ENCODE measurements at regions not wholly inside any gene's neighbourhood (a gene's known extent, or its start where the extent isn't known, plus 50 kb on each side); places are given as distances from the start of the nearest gene placed in this dataset.

DNA sequence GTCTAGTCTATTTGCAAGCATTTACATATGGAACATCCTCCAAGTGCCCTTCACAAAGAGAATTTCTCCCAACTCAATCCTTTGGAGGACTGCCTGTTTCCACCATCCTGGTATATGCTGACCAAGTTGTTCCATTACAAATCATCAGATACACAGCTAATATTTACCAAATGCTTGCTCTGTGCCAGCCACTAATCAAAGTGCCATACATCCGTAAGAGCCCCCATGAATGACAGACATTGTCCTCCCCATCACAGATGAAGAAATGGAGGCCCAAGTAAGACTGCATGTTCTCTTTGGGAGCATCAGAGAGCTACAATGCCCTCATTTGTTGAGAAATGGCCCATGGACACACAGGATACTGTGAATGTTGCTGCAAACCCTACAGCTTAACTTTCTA lies 130.0 kb upstream of the BACE2 start:
- Histone ChIP-seq H3K27ac (ENCODE audit: low read depth, low read length) (no peak overlapping the region), H3K36me3 (ENCODE audit: insufficient read depth, low read length) (no peaks in the 10 kb centered on the region), H3K4me3 (ENCODE audit: insufficient read depth, low read depth, low read length) (no peak overlapping the region), H3K9me3 (ENCODE audit: insufficient read depth, low read depth, low read length) (no peaks in the 10 kb centered on the region), H3K27me3 (ENCODE audit: insufficient read depth, low read length) (no peaks in the 10 kb centered on the region), H3K79me2 (ENCODE audit: insufficient read depth, low read length) (no peaks in the 10 kb centered on the region), H3K9ac (ENCODE audit: low read length) (no peak overlapping the region), H4K20me1 (ENCODE audit: insufficient read depth, low read length) (no peaks in the 10 kb centered on the region), H2AFZ (ENCODE audit: low read depth, low read length) (no peak overlapping the region), H3K4me2 (ENCODE audit: low read length) (no peak overlapping the region), H3K4me1 (ENCODE audit: insufficient read depth, low read length) (no peaks in the 10 kb centered on the region)
- H3K27me3 Mint-ChIP-seq (ENCODE audit: low read depth, unreplicated experiment): no peaks in the 10 kb centered on the region
- TF ChIP-seq, protein P1, sequence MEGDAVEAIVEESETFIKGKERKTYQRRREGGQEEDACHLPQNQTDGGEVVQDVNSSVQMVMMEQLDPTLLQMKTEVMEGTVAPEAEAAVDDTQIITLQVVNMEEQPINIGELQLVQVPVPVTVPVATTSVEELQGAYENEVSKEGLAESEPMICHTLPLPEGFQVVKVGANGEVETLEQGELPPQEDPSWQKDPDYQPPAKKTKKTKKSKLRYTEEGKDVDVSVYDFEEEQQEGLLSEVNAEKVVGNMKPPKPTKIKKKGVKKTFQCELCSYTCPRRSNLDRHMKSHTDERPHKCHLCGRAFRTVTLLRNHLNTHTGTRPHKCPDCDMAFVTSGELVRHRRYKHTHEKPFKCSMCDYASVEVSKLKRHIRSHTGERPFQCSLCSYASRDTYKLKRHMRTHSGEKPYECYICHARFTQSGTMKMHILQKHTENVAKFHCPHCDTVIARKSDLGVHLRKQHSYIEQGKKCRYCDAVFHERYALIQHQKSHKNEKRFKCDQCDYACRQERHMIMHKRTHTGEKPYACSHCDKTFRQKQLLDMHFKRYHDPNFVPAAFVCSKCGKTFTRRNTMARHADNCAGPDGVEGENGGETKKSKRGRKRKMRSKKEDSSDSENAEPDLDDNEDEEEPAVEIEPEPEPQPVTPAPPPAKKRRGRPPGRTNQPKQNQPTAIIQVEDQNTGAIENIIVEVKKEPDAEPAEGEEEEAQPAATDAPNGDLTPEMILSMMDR (IDR thresholded peaks at IDR 0.05; ENCODE audit: insufficient read depth, low read depth, low read length): no peak
- TF ChIP-seq EZH2 (IDR thresholded peaks at IDR 0.05; ENCODE audit: insufficient read depth, low read length): no peak
- H3K27ac Mint-ChIP-seq (ENCODE audit: unreplicated experiment): no peak overlapping the region
- no peak overlapping the region for H3K4me3 Mint-ChIP-seq (ENCODE audit: unreplicated experiment)
- H3K36me3 Mint-ChIP-seq (ENCODE audit: low read depth, unreplicated experiment): no peaks in the 10 kb centered on the region
- DNase-seq (ENCODE audit: low read depth) (no peak), FAIRE-seq (no peak)
- peaks cover 10% of the 10 kb centered on the region for H3K9me3 Mint-ChIP-seq (ENCODE audit: unreplicated experiment)
- no peaks in the 10 kb centered on the region for H3K4me1 Mint-ChIP-seq (ENCODE audit: low read depth, unreplicated experiment)

DNA sequence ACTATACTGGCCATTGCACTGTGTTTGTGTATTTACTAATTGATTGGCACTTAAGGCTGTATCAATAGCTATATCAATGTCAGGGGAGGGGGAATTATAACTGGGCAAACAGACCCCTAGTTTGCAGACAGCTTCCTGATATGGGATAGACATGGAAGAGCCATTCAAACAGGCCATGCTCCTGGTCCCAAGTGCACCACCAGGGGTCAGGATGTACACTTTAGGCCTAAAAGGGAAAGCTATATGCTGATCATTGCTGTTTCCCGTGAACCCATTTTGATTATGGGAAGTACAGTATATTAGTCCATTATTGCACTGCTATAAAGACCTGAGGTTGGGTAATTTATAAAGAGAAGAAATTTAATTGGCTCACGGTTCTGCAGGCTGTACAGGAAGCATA lies 124.9 kb upstream of the BACE2 start:
- no peak for TF ChIP-seq EZH2 (IDR thresholded peaks at IDR 0.05; ENCODE audit: insufficient read depth, low read length)
- TF ChIP-seq, protein P1 (IDR thresholded peaks at IDR 0.05; ENCODE audit: insufficient read depth, low read depth, low read length): no peak
- H3K36me3 Mint-ChIP-seq (ENCODE audit: low read depth, unreplicated experiment): no peaks in the 10 kb centered on the region

DNA sequence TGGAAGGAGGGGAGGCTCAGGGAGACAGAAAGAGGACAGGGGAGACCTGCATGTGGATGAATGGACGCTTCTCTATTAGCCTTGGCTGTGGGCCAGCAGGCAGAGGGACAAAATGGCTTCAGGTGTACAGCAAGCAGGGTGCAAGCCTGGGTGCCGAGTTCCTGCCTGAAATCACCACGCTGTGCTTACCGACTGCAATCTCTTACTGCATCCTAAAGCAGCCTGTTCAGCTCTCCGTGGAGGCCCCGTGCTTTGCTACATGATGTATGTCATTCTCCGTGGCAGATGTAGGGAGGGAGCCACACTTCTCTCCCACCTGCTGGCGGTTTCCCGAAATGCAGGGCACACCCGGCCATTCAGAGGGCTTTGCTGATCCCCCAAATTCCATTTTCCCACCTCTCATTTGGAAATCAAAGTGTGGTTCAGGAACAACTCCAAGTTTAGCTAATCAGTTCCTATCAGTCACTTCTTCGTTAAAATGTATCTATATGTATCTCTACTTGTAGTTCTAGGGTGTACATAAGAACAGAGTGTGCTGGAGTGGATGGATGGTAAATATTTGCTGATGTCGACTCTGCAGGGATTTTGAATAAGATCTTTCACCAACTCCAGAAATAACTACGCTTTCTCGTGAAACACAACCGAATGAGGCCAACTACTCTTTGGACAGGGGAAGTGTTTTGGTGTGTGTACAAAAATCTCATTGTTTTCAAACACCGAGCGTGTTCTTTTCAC lies 122.3 kb upstream of the BACE2 start:
- H3K27ac ChIP-seq (ENCODE audit: low read depth, low read length): no peak overlapping the region
- H3K9me3 Mint-ChIP-seq (ENCODE audit: unreplicated experiment): peaks cover 7% of the 10 kb centered on the region
- H3K4me3 Mint-ChIP-seq (ENCODE audit: unreplicated experiment): no peak overlapping the region

More for the DNA sequence above, 124.9 kb upstream of the BACE2 start:
- Histone ChIP-seq H3K27me3 (ENCODE audit: insufficient read depth, low read length) (peaks cover 2% of the 10 kb centered on the region), H3K4me2 (ENCODE audit: low read length) (no peak overlapping the region), H3K9ac (ENCODE audit: low read length) (no peak overlapping the region), H2AFZ (ENCODE audit: low read depth, low read length) (no peak overlapping the region), H3K36me3 (ENCODE audit: insufficient read depth, low read length) (no peaks in the 10 kb centered on the region), H3K9me3 (ENCODE audit: insufficient read depth, low read depth, low read length) (no peaks in the 10 kb centered on the region), H3K4me3 (ENCODE audit: insufficient read depth, low read depth, low read length) (no peak overlapping the region), H3K79me2 (ENCODE audit: insufficient read depth, low read length) (no peaks in the 10 kb centered on the region), H4K20me1 (ENCODE audit: insufficient read depth, low read length) (no peaks in the 10 kb centered on the region), H3K4me1 (ENCODE audit: insufficient read depth, low read length) (no peaks in the 10 kb centered on the region), H3K27ac (ENCODE audit: low read depth, low read length) (no peak overlapping the region)
- H3K4me1 Mint-ChIP-seq (ENCODE audit: low read depth, unreplicated experiment): no peaks in the 10 kb centered on the region
- no peak overlapping the region for H3K4me3 Mint-ChIP-seq (ENCODE audit: unreplicated experiment)
- no peak for FAIRE-seq
- no peak overlapping the region for H3K27ac Mint-ChIP-seq (ENCODE audit: unreplicated experiment)
- peaks cover 7% of the 10 kb centered on the region for H3K9me3 Mint-ChIP-seq (ENCODE audit: unreplicated experiment)
- no peak for DNase-seq (ENCODE audit: low read depth)
- H3K27me3 Mint-ChIP-seq (ENCODE audit: low read depth, unreplicated experiment): no peaks in the 10 kb centered on the region

More for the DNA sequence above, 122.3 kb upstream of the BACE2 start:
- Histone ChIP-seq H3K4me3 (ENCODE audit: insufficient read depth, low read depth, low read length) (no peak overlapping the region), H3K4me2 (ENCODE audit: low read length) (no peak overlapping the region), H3K27me3 (ENCODE audit: insufficient read depth, low read length) (peaks cover 2% of the 10 kb centered on the region), H4K20me1 (ENCODE audit: insufficient read depth, low read length) (no peaks in the 10 kb centered on the region), H3K9me3 (ENCODE audit: insufficient read depth, low read depth, low read length) (no peaks in the 10 kb centered on the region), H3K9ac (ENCODE audit: low read length) (no peak overlapping the region), H2AFZ (ENCODE audit: low read depth, low read length) (no peak overlapping the region), H3K79me2 (ENCODE audit: insufficient read depth, low read length) (no peaks in the 10 kb centered on the region), H3K4me1 (ENCODE audit: insufficient read depth, low read length) (no peaks in the 10 kb centered on the region), H3K36me3 (ENCODE audit: insufficient read depth, low read length) (no peaks in the 10 kb centered on the region)
- TF ChIP-seq, protein P1 (IDR thresholded peaks at IDR 0.05; ENCODE audit: insufficient read depth, low read depth, low read length): no peak
- FAIRE-seq: no peak
- no peaks in the 10 kb centered on the region for H3K36me3 Mint-ChIP-seq (ENCODE audit: low read depth, unreplicated experiment)
- H3K4me1 Mint-ChIP-seq (ENCODE audit: low read depth, unreplicated experiment): no peaks in the 10 kb centered on the region
- DNase-seq (ENCODE audit: low read depth): no peak
- H3K27ac Mint-ChIP-seq (ENCODE audit: unreplicated experiment): no peak overlapping the region
- no peaks in the 10 kb centered on the region for H3K27me3 Mint-ChIP-seq (ENCODE audit: low read depth, unreplicated experiment)

All from astrocyte (in vitro differentiated cells and primary cell).